ENCODE measurements at regions not wholly inside any gene's neighbourhood (a gene's known extent, or its start where the extent isn't known, plus 50 kb on each side); places are given as distances from the start of the nearest gene placed in this dataset.

DNA sequence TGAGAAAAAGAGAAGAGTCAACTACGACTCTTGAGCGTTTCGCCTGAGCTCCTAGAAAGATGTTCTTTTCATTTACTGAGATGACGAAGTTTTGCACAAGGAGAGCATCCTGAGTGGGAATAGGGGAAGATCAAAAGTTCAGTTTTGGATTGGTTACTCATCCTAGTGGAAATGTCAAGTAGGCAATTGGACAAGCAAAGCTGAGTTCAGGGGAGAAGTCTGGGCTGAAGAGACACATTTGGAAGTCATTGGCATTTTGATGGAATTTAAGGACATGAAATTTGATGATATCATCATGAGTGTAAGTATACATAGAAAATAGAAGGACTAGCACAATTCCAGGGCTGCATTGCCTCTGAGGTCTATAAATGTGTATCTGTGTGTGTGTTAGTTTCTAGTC lies 416.6 kb downstream of the RAD51AP2 start:
- no peaks in the 10 kb centered on the region for H3K27me3 Mint-ChIP-seq
- H3K4me3 ChIP-seq (ENCODE audit: low read length) = no peak overlapping the region
- ChIA-PET CTCF (no interaction called here), POLR2A (no interaction called here)
- no peaks in the 10 kb centered on the region for H3K4me1 Mint-ChIP-seq
- no peak overlapping the region for H3K4me3 Mint-ChIP-seq
- H3K9me3 Mint-ChIP-seq = peaks cover 0 to 6% (median 3%) of the 10 kb centered on the region in 11 donors
- H3K27ac ChIP-seq (ENCODE audit: low read depth, low read length) = no peak overlapping the region
- ATAC-seq (no peak), DNase-seq (no peak)
- no peaks in the 10 kb centered on the region for H3K9me3 ChIP-seq (ENCODE audit: control insufficient read depth in 2 of 3, low read length in 3 of 3)
- no peaks in the 10 kb centered on the region for H3K4me1 ChIP-seq (ENCODE audit: control insufficient read depth in 2 of 2, insufficient read depth in 2 of 2, low read length in 2 of 2)
- no peaks in the 10 kb centered on the region for H3K36me3 ChIP-seq (ENCODE audit: control insufficient read depth in 2 of 3, insufficient read depth in 3 of 3, low read length in 3 of 3)
- no peak overlapping the region for H3K27ac Mint-ChIP-seq
- no peaks in the 10 kb centered on the region for H3K36me3 Mint-ChIP-seq
- no peaks in the 10 kb centered on the region for H3K27me3 ChIP-seq (ENCODE audit: control insufficient read depth in 2 of 2, insufficient read depth in 2 of 2, low read length in 2 of 2)
- intact Hi-C loops (cut with micrococcal nuclease) = no loop called here

DNA sequence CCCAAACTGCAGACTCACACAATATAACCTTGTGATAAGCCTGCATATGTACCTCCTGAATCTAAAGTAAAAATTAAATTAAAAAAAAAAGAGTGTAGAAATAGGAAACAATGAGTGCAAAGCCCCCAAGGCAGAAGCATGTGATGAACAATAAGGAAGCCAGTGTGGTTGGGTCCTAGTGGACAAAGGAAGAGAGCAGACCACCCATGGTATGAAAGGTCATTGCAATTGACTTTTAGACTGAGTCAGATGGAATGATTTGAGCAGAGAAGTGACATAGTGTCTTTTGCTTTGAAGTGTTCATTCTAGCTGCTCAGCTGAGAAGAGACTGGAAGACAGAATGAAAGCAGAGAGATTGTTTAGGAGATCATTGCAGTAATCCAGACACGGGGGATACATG lies 417.1 kb downstream of the RAD51AP2 start:
- no peaks in the 10 kb centered on the region for H3K4me1 ChIP-seq (ENCODE audit: control insufficient read depth in 2 of 2, insufficient read depth in 2 of 2, low read length in 2 of 2)
- H3K4me3 ChIP-seq (ENCODE audit: low read length) = no peak overlapping the region
- no peak overlapping the region for H3K27ac Mint-ChIP-seq
- H3K9me3 Mint-ChIP-seq = peaks cover 0 to 6% (median 3%) of the 10 kb centered on the region in 11 donors
- ATAC-seq (no peak), DNase-seq (no peak)
- intact Hi-C loops (cut with micrococcal nuclease) = no loop called here
- H3K27me3 Mint-ChIP-seq = no peaks in the 10 kb centered on the region
- no peaks in the 10 kb centered on the region for H3K4me1 Mint-ChIP-seq
- POLR2A ChIA-PET = no interaction called here
- no peaks in the 10 kb centered on the region for H3K27me3 ChIP-seq (ENCODE audit: control insufficient read depth in 2 of 2, insufficient read depth in 2 of 2, low read length in 2 of 2)
- H3K36me3 ChIP-seq (ENCODE audit: control insufficient read depth in 2 of 3, insufficient read depth in 3 of 3, low read length in 3 of 3) = no peaks in the 10 kb centered on the region
- no peak overlapping the region for H3K4me3 Mint-ChIP-seq
- H3K27ac ChIP-seq (ENCODE audit: low read depth, low read length) = no peak overlapping the region
- no peaks in the 10 kb centered on the region for H3K36me3 Mint-ChIP-seq
- CTCF ChIA-PET = no interaction called here
- no peaks in the 10 kb centered on the region for H3K9me3 ChIP-seq (ENCODE audit: control insufficient read depth in 2 of 3, low read length in 3 of 3)

DNA sequence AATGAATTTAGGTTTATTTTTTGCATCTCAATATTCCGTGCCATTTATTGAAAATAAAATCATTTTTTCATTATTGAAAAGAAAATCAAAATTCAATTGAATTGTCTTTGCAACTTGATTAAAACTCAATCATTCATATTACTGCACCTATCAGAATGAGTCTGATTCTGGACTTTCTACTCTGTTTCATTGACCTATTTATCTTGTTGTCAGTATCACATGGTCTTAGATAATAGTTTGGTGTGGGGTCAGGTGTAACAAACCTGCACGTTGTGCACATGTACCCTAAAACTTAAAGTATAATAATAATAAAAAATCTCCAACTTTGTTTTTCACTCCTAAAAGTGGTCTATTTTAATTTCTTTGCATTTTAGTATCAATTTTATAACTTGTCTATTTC lies 422.9 kb downstream of the RAD51AP2 start:
- no peaks in the 10 kb centered on the region for H3K27me3 ChIP-seq (ENCODE audit: control insufficient read depth in 2 of 2, insufficient read depth in 2 of 2, low read length in 2 of 2)
- ChIA-PET CTCF (no interaction called here), POLR2A (no interaction called here)
- Mint-ChIP-seq H3K9me3 (peaks cover 0 to 6% (median 2%) of the 10 kb centered on the region in 11 donors), H3K27me3 (no peaks in the 10 kb centered on the region), H3K27ac (no peak overlapping the region), H3K36me3 (no peaks in the 10 kb centered on the region), H3K4me1 (no peaks in the 10 kb centered on the region), H3K4me3 (no peak overlapping the region)
- ATAC-seq = no peak
- no peak overlapping the region for H3K27ac ChIP-seq (ENCODE audit: low read depth, low read length)
- intact Hi-C loops (cut with micrococcal nuclease) = no loop called here
- no peak for DNase-seq
- no peaks in the 10 kb centered on the region for H3K9me3 ChIP-seq (ENCODE audit: control insufficient read depth in 2 of 3, low read length in 3 of 3)
- H3K4me1 ChIP-seq (ENCODE audit: control insufficient read depth in 2 of 2, insufficient read depth in 2 of 2, low read length in 2 of 2) = no peaks in the 10 kb centered on the region
- H3K36me3 ChIP-seq (ENCODE audit: control insufficient read depth in 2 of 3, insufficient read depth in 3 of 3, low read length in 3 of 3) = no peaks in the 10 kb centered on the region
- H3K4me3 ChIP-seq (ENCODE audit: low read length) = no peak overlapping the region

DNA sequence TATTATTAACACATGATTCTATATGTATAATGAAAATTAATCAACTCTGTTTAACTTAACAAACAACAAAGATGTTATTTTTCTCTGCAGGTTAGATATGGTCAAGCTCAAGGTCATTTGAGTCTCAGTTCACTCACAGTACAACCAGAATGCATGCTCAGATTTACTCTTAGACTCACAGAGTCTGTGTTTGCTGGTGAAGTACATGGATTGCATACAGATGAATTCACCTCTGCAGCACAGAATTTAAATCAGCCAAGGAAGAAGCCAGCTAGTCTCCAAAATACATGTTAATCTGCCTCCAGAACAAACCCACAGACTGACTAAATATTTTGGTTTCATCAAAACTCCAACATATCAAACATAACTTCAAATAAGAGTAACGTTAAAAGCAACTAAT lies 424.5 kb downstream of the RAD51AP2 start:
- Histone ChIP-seq H3K4me3 (ENCODE audit: low read length) (no peak overlapping the region), H3K9me3 (ENCODE audit: control insufficient read depth in 2 of 3, low read length in 3 of 3) (no peaks in the 10 kb centered on the region), H3K27me3 (ENCODE audit: control insufficient read depth in 2 of 2, insufficient read depth in 2 of 2, low read length in 2 of 2) (no peaks in the 10 kb centered on the region), H3K4me1 (ENCODE audit: control insufficient read depth in 2 of 2, insufficient read depth in 2 of 2, low read length in 2 of 2) (no peaks in the 10 kb centered on the region), H3K36me3 (ENCODE audit: control insufficient read depth in 2 of 3, insufficient read depth in 3 of 3, low read length in 3 of 3) (no peaks in the 10 kb centered on the region), H3K27ac (ENCODE audit: low read depth, low read length) (no peak overlapping the region)
- ChIA-PET POLR2A (no interaction called here), CTCF (no interaction called here)
- Mint-ChIP-seq H3K36me3 (no peaks in the 10 kb centered on the region), H3K4me1 (no peaks in the 10 kb centered on the region), H3K27me3 (no peaks in the 10 kb centered on the region), H3K9me3 (peaks cover 0 to 9% (median 2%) of the 10 kb centered on the region in 11 donors), H3K4me3 (no peak overlapping the region), H3K27ac (no peak overlapping the region)
- no peak for ATAC-seq
- intact Hi-C loops (cut with micrococcal nuclease) = no loop called here
- DNase-seq = no peak

DNA sequence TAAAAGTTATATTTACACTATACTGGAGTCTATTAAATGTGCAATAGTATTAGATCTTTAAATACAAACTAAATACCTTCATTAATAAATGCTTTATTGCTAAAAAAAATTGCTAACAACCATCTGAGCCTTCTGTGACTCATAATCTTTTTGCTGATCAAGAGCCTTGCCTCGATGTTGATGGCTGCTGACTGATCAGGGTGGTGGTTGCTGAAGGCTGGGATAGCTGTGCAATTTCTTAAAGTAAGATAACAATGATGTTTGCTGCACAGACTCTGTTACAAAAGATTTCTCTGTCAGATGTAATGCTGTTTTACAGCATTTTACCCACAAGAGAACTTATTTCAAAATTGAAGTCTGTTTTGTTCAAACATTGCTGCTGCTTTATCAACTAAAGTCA lies 421.4 kb upstream of the CYRIA start:
- H3K27ac ChIP-seq (ENCODE audit: low read depth, low read length) = no peak overlapping the region
- H3K4me3 Mint-ChIP-seq = no peak overlapping the region
- H3K27me3 ChIP-seq (ENCODE audit: control insufficient read depth in 2 of 2, insufficient read depth in 2 of 2, low read length in 2 of 2) = no peaks in the 10 kb centered on the region
- H3K4me1 ChIP-seq (ENCODE audit: control insufficient read depth in 2 of 2, insufficient read depth in 2 of 2, low read length in 2 of 2) = no peaks in the 10 kb centered on the region
- ChIA-PET CTCF (no interaction called here), POLR2A (no interaction called here)
- H3K36me3 Mint-ChIP-seq = no peaks in the 10 kb centered on the region
- H3K4me3 ChIP-seq (ENCODE audit: low read length) = no peak overlapping the region
- peaks cover 0 to 6% (median 2%) of the 10 kb centered on the region in 11 donors for H3K9me3 Mint-ChIP-seq
- DNase-seq (no peak), ATAC-seq (no peak)
- H3K4me1 Mint-ChIP-seq = no peaks in the 10 kb centered on the region
- no peaks in the 10 kb centered on the region for H3K36me3 ChIP-seq (ENCODE audit: control insufficient read depth in 2 of 3, insufficient read depth in 3 of 3, low read length in 3 of 3)
- H3K27ac Mint-ChIP-seq = no peak overlapping the region
- H3K27me3 Mint-ChIP-seq = no peaks in the 10 kb centered on the region
- intact Hi-C loops (cut with micrococcal nuclease) = no loop called here
- H3K9me3 ChIP-seq (ENCODE audit: control insufficient read depth in 2 of 3, low read length in 3 of 3) = no peaks in the 10 kb centered on the region

DNA sequence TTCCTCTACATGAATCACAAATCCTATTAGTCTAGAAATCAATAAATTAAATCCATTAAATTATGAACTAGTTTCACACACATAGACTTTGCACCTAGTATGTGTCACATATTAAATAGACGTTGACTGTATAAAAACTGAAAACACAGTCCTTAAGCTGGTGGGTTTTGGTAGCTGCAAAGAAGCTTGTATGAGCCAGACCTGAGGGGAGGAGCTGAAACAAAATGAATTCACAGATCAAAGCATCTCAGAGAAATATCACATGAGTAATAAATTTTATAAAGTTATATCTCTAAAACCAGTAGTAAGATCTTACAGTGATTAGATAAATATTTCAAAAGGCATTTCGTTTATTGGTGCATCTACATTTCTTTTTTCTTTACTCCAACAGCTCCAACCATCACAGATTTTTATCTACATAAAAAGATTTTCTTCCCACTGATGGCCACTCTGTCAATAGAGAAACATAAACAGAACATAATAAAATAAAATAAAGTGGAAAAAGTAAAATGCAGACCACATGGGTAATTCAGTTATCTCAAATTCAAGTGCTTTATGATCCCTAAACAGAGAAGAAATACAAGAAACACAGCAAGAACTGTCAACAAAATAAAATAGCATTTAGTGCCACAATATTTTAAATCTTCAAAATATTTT lies 420.0 kb upstream of the CYRIA start:
- Histone ChIP-seq H3K9me3 (ENCODE audit: control insufficient read depth in 2 of 3, low read length in 3 of 3) (no peaks in the 10 kb centered on the region), H3K36me3 (ENCODE audit: control insufficient read depth in 2 of 3, insufficient read depth in 3 of 3, low read length in 3 of 3) (no peaks in the 10 kb centered on the region), H3K27ac (ENCODE audit: low read depth, low read length) (no peak overlapping the region), H3K4me3 (ENCODE audit: low read length) (no peak overlapping the region), H3K27me3 (ENCODE audit: control insufficient read depth in 2 of 2, insufficient read depth in 2 of 2, low read length in 2 of 2) (no peaks in the 10 kb centered on the region), H3K4me1 (ENCODE audit: control insufficient read depth in 2 of 2, insufficient read depth in 2 of 2, low read length in 2 of 2) (no peaks in the 10 kb centered on the region)
- H3K27ac Mint-ChIP-seq = no peak overlapping the region
- no peaks in the 10 kb centered on the region for H3K27me3 Mint-ChIP-seq
- intact Hi-C loops (cut with micrococcal nuclease) = no loop called here
- no peak for DNase-seq
- H3K36me3 Mint-ChIP-seq = no peaks in the 10 kb centered on the region
- ChIA-PET CTCF (no interaction called here), POLR2A (no interaction called here)
- H3K4me3 Mint-ChIP-seq = no peak overlapping the region
- no peaks in the 10 kb centered on the region for H3K4me1 Mint-ChIP-seq
- peaks cover 0 to 6% (median 1%) of the 10 kb centered on the region in 11 donors for H3K9me3 Mint-ChIP-seq
- no peak for ATAC-seq

DNA sequence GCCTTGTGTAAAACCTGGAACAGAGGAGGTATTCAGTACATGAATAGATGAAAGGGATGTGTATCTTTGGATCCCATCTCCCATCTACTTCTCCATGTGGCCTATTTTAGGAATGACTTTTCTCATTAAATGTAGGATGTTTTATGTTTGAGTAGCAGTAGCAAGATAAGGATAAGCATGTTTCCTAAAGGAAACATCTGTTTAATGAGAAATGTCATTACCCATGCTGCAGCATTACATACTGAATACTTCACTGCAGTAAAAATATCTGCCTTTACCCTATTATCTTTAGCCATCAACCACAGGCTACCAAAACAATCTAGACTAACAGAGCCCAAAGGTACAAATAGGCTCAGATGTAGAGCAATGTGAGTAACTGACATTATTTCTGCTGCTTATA lies 419.2 kb upstream of the CYRIA start:
- H3K27ac Mint-ChIP-seq = no peak overlapping the region
- no peaks in the 10 kb centered on the region for H3K4me1 Mint-ChIP-seq
- no peak for DNase-seq
- Histone ChIP-seq H3K27me3 (ENCODE audit: control insufficient read depth in 2 of 2, insufficient read depth in 2 of 2, low read length in 2 of 2) (no peaks in the 10 kb centered on the region), H3K4me1 (ENCODE audit: control insufficient read depth in 2 of 2, insufficient read depth in 2 of 2, low read length in 2 of 2) (no peaks in the 10 kb centered on the region), H3K4me3 (ENCODE audit: low read length) (no peak overlapping the region), H3K9me3 (ENCODE audit: control insufficient read depth in 2 of 3, low read length in 3 of 3) (no peaks in the 10 kb centered on the region), H3K27ac (ENCODE audit: low read depth, low read length) (no peak overlapping the region), H3K36me3 (ENCODE audit: control insufficient read depth in 2 of 3, insufficient read depth in 3 of 3, low read length in 3 of 3) (no peaks in the 10 kb centered on the region)
- H3K4me3 Mint-ChIP-seq = no peak overlapping the region
- no peaks in the 10 kb centered on the region for H3K27me3 Mint-ChIP-seq
- CTCF ChIA-PET = no interaction called here
- POLR2A ChIA-PET = no interaction called here
- no peaks in the 10 kb centered on the region for H3K36me3 Mint-ChIP-seq
- no peak for ATAC-seq
- H3K9me3 Mint-ChIP-seq = peaks cover 0 to 12% (median 4%) of the 10 kb centered on the region in 11 donors
- intact Hi-C loops (cut with micrococcal nuclease) = no loop called here

Measured in naive thymus-derived CD4-positive, alpha-beta T cell (primary cell).